ENCODE measurements at regions not wholly inside any gene's neighbourhood (a gene's known extent, or its start where the extent isn't known, plus 50 kb on each side); places are given as distances from the start of the nearest gene placed in this dataset.

DNA sequence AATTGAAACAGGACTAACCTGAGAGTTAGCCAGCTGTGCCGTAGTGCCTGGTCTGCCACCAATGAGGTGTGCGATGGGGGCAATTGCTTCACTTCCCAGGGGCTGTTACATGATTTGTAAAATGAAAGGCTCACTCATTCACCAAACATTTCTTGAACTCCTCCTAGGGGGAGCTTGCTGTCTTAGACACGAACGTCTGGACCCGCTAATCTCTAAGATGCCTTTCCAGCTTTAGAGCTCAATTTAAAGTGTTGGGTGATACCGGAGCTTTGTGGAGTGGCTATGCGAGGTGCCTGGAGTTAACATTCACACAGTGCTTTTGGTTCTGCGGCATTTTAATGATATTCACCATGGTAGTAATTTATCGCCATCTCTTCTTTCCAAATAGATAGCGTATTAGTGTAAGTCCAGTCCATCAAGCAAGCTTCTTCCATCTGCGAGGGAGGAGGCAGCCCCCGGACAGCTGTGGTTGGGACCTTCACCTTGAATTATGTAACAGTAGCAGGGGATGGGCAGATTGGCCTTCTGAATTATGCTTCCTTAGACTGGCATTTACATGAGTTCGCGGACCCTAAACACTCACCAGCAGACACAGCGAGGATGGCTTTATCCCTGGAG, 179.9 kb downstream of the ADSS2 start:
- TF ChIP-seq CTCF (IDR thresholded peaks at IDR 0.05; ENCODE audit: poor library complexity, severe bottlenecking) = no peak
- H3K27me3 ChIP-seq (ENCODE audit: insufficient read depth, poor library complexity, severe bottlenecking) = no peaks in the 10 kb centered on the region
- peaks cover 17% of the 10 kb centered on the region for H3K4me1 ChIP-seq (ENCODE audit: insufficient read depth, poor library complexity, severe bottlenecking)
- ATAC-seq (ENCODE audit: low read depth) (no peak), DNase-seq (ENCODE audit: low spot score) (no peak)
- no peak overlapping the region for H3K4me3 ChIP-seq (ENCODE audit: severe bottlenecking)
- H3K9me3 ChIP-seq (ENCODE audit: severe bottlenecking) = no peaks in the 10 kb centered on the region
- no peaks in the 10 kb centered on the region for H3K36me3 ChIP-seq (ENCODE audit: low read depth)
- H3K27ac ChIP-seq (ENCODE audit: poor library complexity, severe bottlenecking) = no peak overlapping the region

- DNase-seq (ENCODE audit: low spot score) (no peak), ATAC-seq (ENCODE audit: low read depth) (peak; percentile 11; the same call in 1 of the 3 replicates)
- Histone ChIP-seq H3K27me3 (ENCODE audit: insufficient read depth, poor library complexity, severe bottlenecking) (no peaks in the 10 kb centered on the region), H3K9me3 (ENCODE audit: severe bottlenecking) (no peaks in the 10 kb centered on the region), H3K4me3 (ENCODE audit: severe bottlenecking) (no peak overlapping the region), H3K4me1 (ENCODE audit: insufficient read depth, poor library complexity, severe bottlenecking) (peaks cover 17% of the 10 kb centered on the region), H3K36me3 (ENCODE audit: low read depth) (no peaks in the 10 kb centered on the region), H3K27ac (ENCODE audit: poor library complexity, severe bottlenecking) (peak overlapping the region; percentile 91)
- peak; percentile 88 for TF ChIP-seq CTCF (IDR thresholded peaks at IDR 0.05; ENCODE audit: poor library complexity, severe bottlenecking)
Observed at GRCh38 chr1:244272471-244273261, 179.0 kb downstream of the ADSS2 start.

GRCh38 chr1:244273262-244273844, 178.4 kb downstream of the ADSS2 start:
- Histone ChIP-seq H3K36me3 (ENCODE audit: low read depth) (no peaks in the 10 kb centered on the region), H3K27ac (ENCODE audit: poor library complexity, severe bottlenecking) (peak overlapping the region; percentile 91), H3K4me3 (ENCODE audit: severe bottlenecking) (peak overlapping the region; percentile 4), H3K9me3 (ENCODE audit: severe bottlenecking) (no peaks in the 10 kb centered on the region), H3K27me3 (ENCODE audit: insufficient read depth, poor library complexity, severe bottlenecking) (no peaks in the 10 kb centered on the region), H3K4me1 (ENCODE audit: insufficient read depth, poor library complexity, severe bottlenecking) (peaks cover 17% of the 10 kb centered on the region)
- peak; percentile 68 for TF ChIP-seq CTCF (IDR thresholded peaks at IDR 0.05; ENCODE audit: poor library complexity, severe bottlenecking)
- peak; percentile 54 for ATAC-seq (ENCODE audit: low read depth)
- DNase-seq (ENCODE audit: low spot score) = no peak

DNA sequence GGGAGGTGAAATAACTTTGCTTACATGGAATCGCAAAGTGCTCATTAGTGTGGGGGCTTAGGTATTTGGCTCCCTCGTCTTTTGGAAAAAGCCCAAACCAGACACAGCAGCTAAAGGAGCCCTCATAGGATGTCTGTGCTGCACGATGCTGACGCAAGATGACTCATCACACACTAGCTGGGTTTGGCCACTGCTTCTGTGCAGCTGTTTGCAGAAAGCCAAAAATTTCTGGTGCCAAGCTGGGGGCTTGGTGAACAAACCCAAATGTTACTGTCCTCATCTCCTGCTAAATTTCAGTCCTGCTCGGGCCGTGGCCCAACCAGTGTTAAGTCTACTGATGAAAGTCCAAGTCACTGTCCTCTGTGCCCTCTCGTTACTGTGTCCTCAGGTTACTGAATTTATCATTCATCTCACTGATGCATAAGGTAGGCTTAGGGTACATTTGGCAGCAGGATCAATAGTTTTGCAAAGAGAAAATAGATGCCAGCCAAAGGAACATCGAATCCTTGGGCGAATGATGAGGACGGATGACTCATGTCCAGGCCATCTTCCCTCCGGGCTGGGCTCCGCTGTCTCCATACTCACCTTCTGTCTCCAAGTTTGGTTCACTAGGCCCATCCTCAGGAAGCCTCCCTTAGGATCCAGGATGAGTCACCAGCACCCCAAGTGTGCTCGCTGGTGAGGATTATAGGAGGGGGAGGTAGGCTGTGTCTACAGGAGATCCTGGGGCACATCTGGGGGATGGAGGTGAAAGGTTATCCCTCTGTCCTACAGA, 177.7 kb downstream of the ADSS2 start:
- peak; percentile 90 for ATAC-seq (ENCODE audit: low read depth)
- peak overlapping the region; percentile 4 for H3K4me3 ChIP-seq (ENCODE audit: severe bottlenecking)
- no peaks in the 10 kb centered on the region for H3K27me3 ChIP-seq (ENCODE audit: insufficient read depth, poor library complexity, severe bottlenecking)
- H3K9me3 ChIP-seq (ENCODE audit: severe bottlenecking) = no peaks in the 10 kb centered on the region
- peaks cover 17% of the 10 kb centered on the region for H3K4me1 ChIP-seq (ENCODE audit: insufficient read depth, poor library complexity, severe bottlenecking)
- no peaks in the 10 kb centered on the region for H3K36me3 ChIP-seq (ENCODE audit: low read depth)
- H3K27ac ChIP-seq (ENCODE audit: poor library complexity, severe bottlenecking) = peak overlapping the region; percentile 91
- no peak for TF ChIP-seq CTCF (IDR thresholded peaks at IDR 0.05; ENCODE audit: poor library complexity, severe bottlenecking)
- DNase-seq (ENCODE audit: low spot score) = peak; percentile 83

Data from RWPE2 (cell line).